PC-9 (cell line): ENCODE measurements at regions not wholly inside any gene's neighbourhood (a gene's known extent, or its start where the extent isn't known, plus 50 kb on each side); places are given as distances from the start of the nearest gene placed in this dataset.
"Not testable (repeated sequence)": the region's sequence is repeated elsewhere in the genome, so short reads cannot be mapped to it uniquely, and the experiment has no call there.

ENCODE experiments used
- BruUV-seq: library from RNA; stranded (reverse); fragments of 400-500 nt; replicated peaks from 2 replicates; lab custom pipeline; 2021; lab: Mats Ljungman, UMichigan
- CTCF ChIA-PET: fragments of 300-600 bp; sonication (Branson Sonifier 250); formaldehyde crosslinking; loops from one replicate; lab custom pipeline; 2022; ENCODE audit warnings: antibody characterized with exemption; lab: Charles Lee
- POLR2A ChIA-PET: fragments of 300-600 bp; sonication (Branson Sonifier 250); formaldehyde crosslinking; loops from one replicate; lab custom pipeline; 2022; ENCODE audit warnings: antibody characterized with exemption; ENCODE audit not compliant: unreplicated experiment; lab: Charles Lee
- DNase-seq, 2 experiments: peaks; one replicate each; pipeline versions ENCODE4 v3.0.0 to v3.0.0-alpha.2; 2015 to 2022; ENCODE audit warnings: mixed read lengths in 1 of 2
- H2AFZ ChIP-seq: fragments of 200-600 bp; sonication (generic); 2 replicates; pipeline ENCODE4 v1.8.1; 2017; ENCODE audit warnings: antibody characterized with exemption
- H3F3A ChIP-seq: fragments of 200-600 bp; sonication (generic); 2 replicates; pipeline ENCODE4 v1.8.1; 2017; ENCODE audit warnings: antibody characterized with exemption, mild to moderate bottlenecking, low read depth; ENCODE audit not compliant: insufficient read depth
- H3K27ac ChIP-seq: fragments of 200-600 bp; sonication (generic); 2 replicates; pipeline ENCODE4 v1.6.1; 2016; ENCODE audit warnings: mixed run types
- H3K27me3 ChIP-seq: fragments of 200-600 bp; sonication (generic); 2 replicates; pipeline ENCODE4 v1.6.1; 2016; ENCODE audit warnings: low read depth, mixed run types; ENCODE audit not compliant: insufficient read depth
- H3K36me3 ChIP-seq: fragments of 200-600 bp; sonication (generic); 2 replicates; pipeline ENCODE4 v1.6.1; 2016; ENCODE audit warnings: low read depth, mixed run types
- H3K4me1 ChIP-seq: fragments of 200-600 bp; sonication (generic); replicated peaks from 2 replicates; pipeline ENCODE4 v1.6.1; 2016; ENCODE audit warnings: mixed run types; ENCODE audit not compliant: insufficient read depth
- H3K4me2 ChIP-seq: fragments of 200-600 bp; sonication (generic); 2 replicates; pipeline ENCODE4 v1.6.1; 2017; ENCODE audit warnings: mixed run types
- H3K4me3 ChIP-seq: fragments of 200-600 bp; sonication (generic); 2 replicates; pipeline ENCODE4 v1.6.1; 2016; ENCODE audit warnings: mixed run types
- H3K79me2 ChIP-seq: fragments of 200-600 bp; sonication (generic); 2 replicates; pipeline ENCODE4 v1.6.1; 2017; ENCODE audit warnings: low read depth, mixed run types
- H3K9me2 ChIP-seq: fragments of 200-600 bp; sonication (generic); 2 replicates; pipeline ENCODE4 v1.8.1; 2017; ENCODE audit warnings: mild to moderate bottlenecking; ENCODE audit not compliant: insufficient read depth
- H3K9me3 ChIP-seq: fragments of 200-600 bp; sonication (generic); 2 replicates; pipeline ENCODE4 v1.8.1; 2016; ENCODE audit warnings: low read depth; ENCODE audit not compliant: insufficient read depth
- H4K20me1 ChIP-seq: fragments of 200-600 bp; sonication (generic); 2 replicates; pipeline ENCODE4 v1.8.1; 2017; ENCODE audit not compliant: insufficient read depth
- EZH2 ChIP-seq: fragments of 200-600 bp; sonication (generic); IDR thresholded peaks from 2 replicates; pipeline ENCODE4 v1.8.0; 2017; ENCODE audit warnings: antibody characterized with exemption, low read depth
- intact Hi-C: fragments of 100-400 bp; cut with micrococcal nuclease; formaldehyde crosslinking; loops from one replicate; pipeline ENCODE4 v1.10.0; 2022; ENCODE audit not compliant: unreplicated experiment
- TF ChIP-seq, protein P1 (sequence below): fragments of 200-600 bp; sonication (generic); conservative IDR thresholded peaks from 2 replicates; pipeline ENCODE4 v1.6.1; 2017; ENCODE audit warnings: mixed run types, antibody characterized with exemption, mild to moderate bottlenecking, moderate library complexity

DNA sequence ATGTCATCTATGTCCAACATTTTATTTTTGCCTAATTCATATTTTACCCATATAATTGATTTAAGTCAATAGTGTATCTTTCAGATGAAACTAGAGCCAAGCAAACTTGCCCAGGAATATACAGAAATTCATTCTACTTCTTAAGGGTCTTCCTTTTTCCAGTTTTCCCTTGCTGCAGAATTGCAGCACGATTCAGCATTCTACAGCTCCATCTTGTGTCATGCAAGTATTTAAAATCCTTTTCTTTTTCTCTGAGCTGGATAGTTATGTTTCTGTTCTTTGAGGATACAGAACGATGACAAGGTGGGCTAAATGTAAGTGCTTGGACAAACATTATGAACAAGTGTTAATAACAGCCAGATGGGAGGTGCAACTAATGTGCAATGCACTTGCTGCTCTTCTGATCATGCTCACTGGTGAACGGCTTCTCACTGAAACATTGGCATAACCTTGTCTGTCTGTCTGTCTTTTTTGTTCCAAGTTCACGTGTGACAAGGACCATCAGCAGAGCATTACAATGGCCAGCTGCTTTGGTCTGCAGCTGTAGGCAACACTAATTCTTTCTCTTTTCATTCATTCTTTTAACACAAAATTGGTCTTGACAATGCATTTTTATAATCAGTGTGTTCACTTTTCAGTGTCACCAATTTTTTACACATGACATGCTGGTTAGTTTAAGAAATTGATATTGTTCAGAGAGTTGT, 1821.7 kb downstream of the ARAP2 start:
- DNase-seq, result no peak
- H3K9me2 ChIP-seq, result no peaks in the 10 kb centered on the region; the same call in 1 of the 2 replicates
- no peaks in the 10 kb centered on the region for H3K4me1 ChIP-seq
- H3K27me3 ChIP-seq, result no peaks in the 10 kb centered on the region
- no peaks in the 10 kb centered on the region for H4K20me1 ChIP-seq
- no peak overlapping the region for H3K4me2 ChIP-seq
- intact Hi-C loops, result no loop called here
- no TSS peak for BruUV-seq
- H3K79me2 ChIP-seq, result no peaks in the 10 kb centered on the region
- CTCF ChIA-PET, result no interaction called here
- H3K36me3 ChIP-seq, result no peaks in the 10 kb centered on the region
- H3K9me3 ChIP-seq, result no peaks in the 10 kb centered on the region
- H2AFZ ChIP-seq, result no peak overlapping the region
- POLR2A ChIA-PET, result no interaction called here
- TF ChIP-seq, protein P1, sequence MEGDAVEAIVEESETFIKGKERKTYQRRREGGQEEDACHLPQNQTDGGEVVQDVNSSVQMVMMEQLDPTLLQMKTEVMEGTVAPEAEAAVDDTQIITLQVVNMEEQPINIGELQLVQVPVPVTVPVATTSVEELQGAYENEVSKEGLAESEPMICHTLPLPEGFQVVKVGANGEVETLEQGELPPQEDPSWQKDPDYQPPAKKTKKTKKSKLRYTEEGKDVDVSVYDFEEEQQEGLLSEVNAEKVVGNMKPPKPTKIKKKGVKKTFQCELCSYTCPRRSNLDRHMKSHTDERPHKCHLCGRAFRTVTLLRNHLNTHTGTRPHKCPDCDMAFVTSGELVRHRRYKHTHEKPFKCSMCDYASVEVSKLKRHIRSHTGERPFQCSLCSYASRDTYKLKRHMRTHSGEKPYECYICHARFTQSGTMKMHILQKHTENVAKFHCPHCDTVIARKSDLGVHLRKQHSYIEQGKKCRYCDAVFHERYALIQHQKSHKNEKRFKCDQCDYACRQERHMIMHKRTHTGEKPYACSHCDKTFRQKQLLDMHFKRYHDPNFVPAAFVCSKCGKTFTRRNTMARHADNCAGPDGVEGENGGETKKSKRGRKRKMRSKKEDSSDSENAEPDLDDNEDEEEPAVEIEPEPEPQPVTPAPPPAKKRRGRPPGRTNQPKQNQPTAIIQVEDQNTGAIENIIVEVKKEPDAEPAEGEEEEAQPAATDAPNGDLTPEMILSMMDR, result no peak
- TF ChIP-seq EZH2, result no peak
- H3K4me3 ChIP-seq, result no peak overlapping the region
- H3K27ac ChIP-seq, result no peak overlapping the region
- H3F3A ChIP-seq, result no peaks in the 10 kb centered on the region

DNA sequence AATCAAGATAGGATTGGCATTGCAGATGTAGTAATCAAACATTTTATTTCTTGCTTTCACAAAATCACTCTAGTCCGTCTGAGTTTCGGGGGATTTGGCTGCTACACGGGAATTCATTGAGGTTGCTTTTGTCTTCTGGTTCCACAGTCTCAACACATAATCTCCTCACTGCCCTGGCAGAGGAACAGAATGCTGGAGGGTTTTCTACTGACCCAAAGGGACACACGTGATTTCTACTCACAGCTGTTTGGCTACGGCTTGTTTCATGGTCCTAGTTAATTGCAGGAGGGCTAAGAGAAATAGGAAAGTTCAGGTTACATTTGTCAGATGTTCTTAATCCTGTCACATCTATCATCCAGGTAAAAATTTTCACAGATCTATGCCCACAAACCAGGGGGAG, 1811.6 kb downstream of the ARAP2 start:
- POLR2A ChIA-PET, result no interaction called here
- Histone ChIP-seq H4K20me1 (no peaks in the 10 kb centered on the region), H3K27me3 (no peaks in the 10 kb centered on the region), H3K79me2 (no peaks in the 10 kb centered on the region), H3K4me1 (no peaks in the 10 kb centered on the region), H3K36me3 (no peaks in the 10 kb centered on the region), H3K9me2 (no peaks in the 10 kb centered on the region), H3F3A (no peaks in the 10 kb centered on the region), H3K4me2 (no peak overlapping the region), H3K9me3 (no peaks in the 10 kb centered on the region), H2AFZ (no peak overlapping the region), H3K27ac (no peak overlapping the region), H3K4me3 (no peak overlapping the region)
- no peak for DNase-seq
- intact Hi-C loops, result no loop called here
- no peak for TF ChIP-seq EZH2
- TF ChIP-seq, protein P1, result no peak
- CTCF ChIA-PET, result no interaction called here
- no TSS peak for BruUV-seq

DNA sequence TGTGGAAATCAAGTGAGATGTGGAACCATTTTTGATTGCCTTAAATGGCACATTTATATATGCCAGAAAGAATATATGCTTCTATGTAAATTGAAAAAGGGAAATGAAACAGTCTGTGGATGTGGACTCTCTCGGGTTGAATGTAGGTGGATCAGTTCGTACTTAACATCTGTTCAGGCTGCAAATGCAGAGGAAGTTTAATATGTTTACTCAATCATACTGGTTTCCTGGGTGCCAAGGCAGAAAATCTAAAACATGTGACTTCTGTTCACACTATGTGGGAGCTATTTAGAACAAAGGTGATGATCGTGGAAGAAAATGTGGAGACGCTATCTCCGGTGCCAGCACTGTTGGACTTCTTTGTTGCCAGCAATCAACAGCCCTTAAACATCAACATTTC, 1809.9 kb downstream of the ARAP2 start:
- BruUV-seq, intact Hi-C loops, H4K20me1 ChIP-seq, H3K27me3 ChIP-seq, H3K9me2 ChIP-seq, H3K4me2 ChIP-seq, H2AFZ ChIP-seq, H3K9me3 ChIP-seq, CTCF ChIA-PET, H3K4me1 ChIP-seq, H3K4me3 ChIP-seq, H3K79me2 ChIP-seq, DNase-seq, H3K27ac ChIP-seq, POLR2A ChIA-PET, H3F3A ChIP-seq, H3K36me3 ChIP-seq: not testable (repeated sequence)

DNA sequence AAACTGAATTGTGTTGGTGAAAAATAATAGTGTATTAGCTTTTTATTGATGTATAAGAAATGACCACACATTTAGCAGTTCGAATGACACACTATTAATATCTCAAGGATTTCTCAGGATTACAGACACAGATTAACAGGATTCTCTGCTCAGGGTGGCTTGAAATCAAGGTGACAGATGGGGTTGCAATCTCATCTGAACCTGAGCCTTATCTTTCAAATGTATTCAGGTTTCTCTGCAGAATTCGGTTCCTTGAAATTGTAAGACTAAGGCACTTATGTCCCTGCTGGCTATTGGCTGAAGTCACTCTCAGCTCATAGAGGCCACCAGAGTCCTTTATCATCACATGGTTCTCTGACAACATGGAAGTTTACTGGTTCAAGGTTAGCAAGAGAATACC, 1780.1 kb downstream of the ARAP2 start:
- no peak overlapping the region for H3K4me2 ChIP-seq
- CTCF ChIA-PET, result no interaction called here
- intact Hi-C loops, result no loop called here
- H3K4me3 ChIP-seq, result no peak overlapping the region
- H3K27ac ChIP-seq, result no peak overlapping the region
- no peaks in the 10 kb centered on the region for H3K36me3 ChIP-seq
- TF ChIP-seq, protein P1, result no peak
- no peak for TF ChIP-seq EZH2
- H3K4me1 ChIP-seq, result no peaks in the 10 kb centered on the region
- H3F3A ChIP-seq, result no peaks in the 10 kb centered on the region
- BruUV-seq, result no TSS peak
- no peaks in the 10 kb centered on the region for H3K9me3 ChIP-seq
- no peak overlapping the region for H2AFZ ChIP-seq
- H3K27me3 ChIP-seq, result no peaks in the 10 kb centered on the region
- POLR2A ChIA-PET, result no interaction called here
- DNase-seq, result no peak
- H4K20me1 ChIP-seq, result no peaks in the 10 kb centered on the region; the same call in 1 of the 2 replicates
- no peaks in the 10 kb centered on the region for H3K9me2 ChIP-seq
- H3K79me2 ChIP-seq, result no peaks in the 10 kb centered on the region
